Psoas muscle (tissue), 7 donors: ENCODE measurements at regions not wholly inside any gene's neighbourhood (a gene's known extent, or its start where the extent isn't known, plus 50 kb on each side); places are given as distances from the start of the nearest gene placed in this dataset.

Experiments used
- ATAC-seq, 4 donors: fragments of 200-7000 bp; cut with Tn5 transposase; one replicate each; pipeline ENCODE4 v1.9.1; 2020; ENCODE audit warnings: moderate library complexity in 3 of 4, mild to moderate bottlenecking in 2 of 4
- DNase-seq, 2 donors: peaks; one replicate each; pipeline ENCODE4 v3.0.0-alpha.2; 2020
- H3K27ac ChIP-seq: fragments of 200-600 bp; one replicate; pipeline ENCODE4 v1.8.0; 2022
- H3K27me3 ChIP-seq, 3 donors: fragments of 200-600 bp in 1 of 3; one replicate each; pipeline versions ENCODE4 v1.6.1 to v1.8.0; 2013 to 2022; ENCODE audit warnings: low read length in 2 of 3, mild to moderate bottlenecking in 2 of 3, moderate library complexity in 1 of 3; ENCODE audit not compliant: insufficient read depth in 3 of 3
- H3K36me3 ChIP-seq, 2 donors: fragments of 200-600 bp in 1 of 2; one replicate each; pipeline versions ENCODE4 v1.6.1 to v1.8.0; 2013 to 2022; ENCODE audit warnings: low read depth in 1 of 2, mild to moderate bottlenecking in 1 of 2, moderate library complexity in 1 of 2; ENCODE audit not compliant: insufficient read depth in 1 of 2
- H3K4me1 ChIP-seq: fragments of 200-600 bp; one replicate; pipeline ENCODE4 v1.8.0; 2022
- H3K4me3 ChIP-seq: fragments of 200-600 bp; one replicate; pipeline ENCODE4 v1.8.0; 2022; ENCODE audit warnings: mild to moderate bottlenecking
- H3K9me3 ChIP-seq: fragments of 200-600 bp; one replicate; pipeline ENCODE4 v1.8.0; 2022
- CTCF ChIP-seq: fragments of 200-600 bp; IDR thresholded peaks from one replicate; pipeline ENCODE4 v1.8.0; 2022; ENCODE audit warnings: antibody characterized with exemption
- WGBS, 3 donors: extraction: QIAGEN DNeasy Blood & Tissue Kit; methylation state at CpG; one replicate each; pipeline versions ENCODE4 v1.1.6 to v1.1.7; 2013; 5-methylcytosine and 5-hydroxymethylcytosine counted together
- intact Hi-C, 2 donors: fragments of 100-400 bp; cut with DNase I; formaldehyde crosslinking; loops; one replicate each; pipeline versions ENCODE4 v1.11.0 to v1.14.2; 2022
- donor health status: healthy with polysubstance abuse.
- donor health status: DM: no; HTN: no; CAD: no; lungs with moderate emphysema.
- donor health status: Bipolar disorder and iron deficiency.
- donor health status: healthy.
- donor health status: DM: yes; HTN: yes; CAD: no.
- donor health status: DM: no; HTN: no; CAD: no.
- donor health status: DM: yes; HTN: yes; CAD: no.

GRCh38 chr4:31034550-31034949 is 314.4 kb downstream of the PCDH7 start:
- intact Hi-C loops, result no loop called here
- Histone ChIP-seq H3K27ac (no peak overlapping the region), H3K4me1 (no peaks in the 10 kb centered on the region), H3K27me3 (no peaks in the 10 kb centered on the region), H3K36me3 (no peaks in the 10 kb centered on the region), H3K9me3 (no peaks in the 10 kb centered on the region), H3K4me3 (no peak overlapping the region)
- 88 to 94% (median 93%) methylated on average over 3 of the region's 3 CpGs for WGBS, 3 donors
- no peak for TF ChIP-seq CTCF
- ATAC-seq, result no peak
- DNase-seq, result no peak

GRCh38 chr4:31035761-31036160 is 315.6 kb downstream of the PCDH7 start:
- no peak for ATAC-seq
- TF ChIP-seq CTCF, result no peak
- Histone ChIP-seq H3K27me3 (no peaks in the 10 kb centered on the region), H3K4me3 (no peak overlapping the region), H3K36me3 (no peaks in the 10 kb centered on the region), H3K9me3 (no peaks in the 10 kb centered on the region), H3K27ac (no peak overlapping the region), H3K4me1 (no peaks in the 10 kb centered on the region)
- intact Hi-C loops, result no loop called here
- WGBS, 3 donors, result 92 to 98% (median 96%) methylated on average over 1 of the region's 1 CpG
- DNase-seq, result no peak

GRCh38 chr4:31037703-31038102 is 317.5 kb downstream of the PCDH7 start:
- Histone ChIP-seq H3K27ac (no peak overlapping the region), H3K9me3 (no peaks in the 10 kb centered on the region), H3K4me1 (no peaks in the 10 kb centered on the region), H3K4me3 (no peak overlapping the region), H3K27me3 (no peaks in the 10 kb centered on the region), H3K36me3 (no peaks in the 10 kb centered on the region)
- DNase-seq (no peak), ATAC-seq (no peak)
- TF ChIP-seq CTCF, result no peak
- intact Hi-C loops, result no loop called here

- Histone ChIP-seq H3K4me3 (no peak overlapping the region), H3K9me3 (no peaks in the 10 kb centered on the region), H3K27ac (no peak overlapping the region), H3K27me3 (no peaks in the 10 kb centered on the region), H3K36me3 (no peaks in the 10 kb centered on the region), H3K4me1 (no peaks in the 10 kb centered on the region)
- ATAC-seq, result no peak
- 91 to 99% (median 96%) methylated on average over 3 of the region's 3 CpGs for WGBS, 3 donors
- no peak for TF ChIP-seq CTCF
- intact Hi-C loops, result no loop called here
- DNase-seq, result no peak
These were observed 319.2 kb downstream of the PCDH7 start for GRCh38 chr4:31039382-31039781.

DNA sequence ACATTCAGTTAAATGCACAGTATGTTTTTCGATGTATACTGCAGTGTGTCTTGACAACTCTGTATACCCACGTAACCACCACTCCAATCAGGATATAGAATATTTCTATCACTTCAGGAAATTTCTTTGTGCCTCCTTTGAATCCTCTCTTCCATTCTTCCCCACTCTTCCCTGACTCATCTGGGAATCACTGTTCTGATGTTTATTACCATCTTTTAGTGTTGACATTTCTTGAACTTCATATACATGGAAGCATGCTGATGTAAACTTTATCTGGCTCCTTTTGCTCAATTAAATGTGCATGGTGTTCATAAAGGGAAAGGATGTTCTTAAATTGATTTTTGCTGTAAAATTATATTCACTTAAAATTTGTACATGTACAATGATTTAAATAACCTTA is 319.9 kb downstream of the PCDH7 start:
- no peak for TF ChIP-seq CTCF
- ATAC-seq (no peak), DNase-seq (no peak)
- intact Hi-C loops, result no loop called here
- Histone ChIP-seq H3K4me1 (no peaks in the 10 kb centered on the region), H3K4me3 (no peak overlapping the region), H3K36me3 (no peaks in the 10 kb centered on the region), H3K27me3 (no peaks in the 10 kb centered on the region), H3K27ac (no peak overlapping the region), H3K9me3 (no peaks in the 10 kb centered on the region)
- 48 to 96% (median 54%) methylated on average over 2 of the region's 2 CpGs for WGBS, 3 donors
